MM.1S (cell line): ENCODE measurements at regions not wholly inside any gene's neighbourhood (a gene's known extent, or its start where the extent isn't known, plus 50 kb on each side); places are given as distances from the start of the nearest gene placed in this dataset.

ENCODE experiments used
- DNase-seq: peaks from one replicate; pipeline ENCODE4 v3.0.0-alpha.2; 2015
- H2AFZ ChIP-seq: fragments of 300-600 bp; sonication (generic); 2 replicates; pipeline ENCODE4 v1.6.0; 2016; ENCODE audit warnings: antibody characterized with exemption, low read length
- H3F3A ChIP-seq: fragments of 300-600 bp; sonication (generic); 2 replicates; pipeline ENCODE4 v1.6.1; 2016; ENCODE audit warnings: mild to moderate bottlenecking, antibody characterized with exemption, low read length, moderate library complexity, mixed read lengths; ENCODE audit not compliant: insufficient read depth
- H3K27ac ChIP-seq: fragments of 300-600 bp; sonication (generic); 2 replicates; pipeline ENCODE4 v1.5.1; 2016; ENCODE audit warnings: mild to moderate bottlenecking, low read length
- H3K27me3 ChIP-seq: fragments of 300-600 bp; sonication (generic); replicated peaks from 2 replicates; pipeline ENCODE4 v1.6.0; 2016; ENCODE audit warnings: low read length; ENCODE audit not compliant: insufficient read depth
- H3K36me3 ChIP-seq: fragments of 300-600 bp; sonication (generic); replicated peaks from 2 replicates; pipeline ENCODE4 v1.6.1; 2016; ENCODE audit warnings: mild to moderate bottlenecking, low read length, mixed read lengths; ENCODE audit not compliant: insufficient read depth
- H3K4me1 ChIP-seq: fragments of 300-600 bp; sonication (generic); 2 replicates; pipeline ENCODE4 v1.6.1; 2016; ENCODE audit warnings: low read length, mixed read lengths
- H3K4me2 ChIP-seq: fragments of 300-600 bp; sonication (generic); 2 replicates; pipeline ENCODE4 v1.6.0; 2016; ENCODE audit warnings: low read depth, low read length
- H3K4me3 ChIP-seq: fragments of 300-600 bp; sonication (generic); 2 replicates; pipeline ENCODE4 v1.5.1; 2016; ENCODE audit warnings: low read length, mixed read lengths
- H3K79me2 ChIP-seq: fragments of 300-600 bp; sonication (generic); 2 replicates; pipeline ENCODE4 v1.6.1; 2016; ENCODE audit warnings: mixed run types, low read length, mixed read lengths
- H3K9ac ChIP-seq: fragments of 300-600 bp; sonication (generic); 2 replicates; pipeline ENCODE4 v1.6.1; 2016; ENCODE audit warnings: low read length, mixed read lengths
- H3K9me2 ChIP-seq: fragments of 300-600 bp; sonication (generic); replicated peaks from 2 replicates; pipeline ENCODE4 v1.6.1; 2016; ENCODE audit warnings: mild to moderate bottlenecking, low read length, mixed read lengths; ENCODE audit not compliant: insufficient read depth
- H3K9me3 ChIP-seq: fragments of 300-600 bp; sonication (generic); replicated peaks from 2 replicates; pipeline ENCODE4 v1.6.1; 2016; ENCODE audit warnings: mild to moderate bottlenecking, low read length, mixed read lengths; ENCODE audit not compliant: insufficient read depth
- H4K20me1 ChIP-seq: fragments of 300-600 bp; sonication (generic); 2 replicates; pipeline ENCODE4 v1.6.1; 2016; ENCODE audit warnings: mild to moderate bottlenecking, low read length, moderate library complexity, mixed read lengths; ENCODE audit not compliant: insufficient read depth
- EZH2 ChIP-seq: fragments of 300-600 bp; sonication (generic); optimal IDR thresholded peaks from 2 replicates; pipeline ENCODE3; 2017; ENCODE audit warnings: low read depth, mild to moderate bottlenecking, antibody characterized with exemption, low read length, mixed read lengths
- EZH2phosphoT487 ChIP-seq: fragments of 300-600 bp; sonication (generic); IDR thresholded peaks from 2 replicates; pipeline ENCODE4 v1.6.1; 2018; ENCODE audit warnings: antibody characterized with exemption, low read length
- TF ChIP-seq, protein P1 (sequence below): fragments of 300-600 bp; sonication (generic); IDR thresholded peaks from 2 replicates; pipeline ENCODE4 v1.5.1; 2016; ENCODE audit warnings: antibody characterized with exemption, low read length, mixed read lengths

GRCh38 chr13:99893567-99893966, 78.0 kb downstream of the ZIC5 start:
- TF ChIP-seq, protein P1, sequence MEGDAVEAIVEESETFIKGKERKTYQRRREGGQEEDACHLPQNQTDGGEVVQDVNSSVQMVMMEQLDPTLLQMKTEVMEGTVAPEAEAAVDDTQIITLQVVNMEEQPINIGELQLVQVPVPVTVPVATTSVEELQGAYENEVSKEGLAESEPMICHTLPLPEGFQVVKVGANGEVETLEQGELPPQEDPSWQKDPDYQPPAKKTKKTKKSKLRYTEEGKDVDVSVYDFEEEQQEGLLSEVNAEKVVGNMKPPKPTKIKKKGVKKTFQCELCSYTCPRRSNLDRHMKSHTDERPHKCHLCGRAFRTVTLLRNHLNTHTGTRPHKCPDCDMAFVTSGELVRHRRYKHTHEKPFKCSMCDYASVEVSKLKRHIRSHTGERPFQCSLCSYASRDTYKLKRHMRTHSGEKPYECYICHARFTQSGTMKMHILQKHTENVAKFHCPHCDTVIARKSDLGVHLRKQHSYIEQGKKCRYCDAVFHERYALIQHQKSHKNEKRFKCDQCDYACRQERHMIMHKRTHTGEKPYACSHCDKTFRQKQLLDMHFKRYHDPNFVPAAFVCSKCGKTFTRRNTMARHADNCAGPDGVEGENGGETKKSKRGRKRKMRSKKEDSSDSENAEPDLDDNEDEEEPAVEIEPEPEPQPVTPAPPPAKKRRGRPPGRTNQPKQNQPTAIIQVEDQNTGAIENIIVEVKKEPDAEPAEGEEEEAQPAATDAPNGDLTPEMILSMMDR, result no peak
- TF ChIP-seq EZH2 (no peak), EZH2phosphoT487 (no peak)
- no peaks in the 10 kb centered on the region for H3F3A ChIP-seq

DNA sequence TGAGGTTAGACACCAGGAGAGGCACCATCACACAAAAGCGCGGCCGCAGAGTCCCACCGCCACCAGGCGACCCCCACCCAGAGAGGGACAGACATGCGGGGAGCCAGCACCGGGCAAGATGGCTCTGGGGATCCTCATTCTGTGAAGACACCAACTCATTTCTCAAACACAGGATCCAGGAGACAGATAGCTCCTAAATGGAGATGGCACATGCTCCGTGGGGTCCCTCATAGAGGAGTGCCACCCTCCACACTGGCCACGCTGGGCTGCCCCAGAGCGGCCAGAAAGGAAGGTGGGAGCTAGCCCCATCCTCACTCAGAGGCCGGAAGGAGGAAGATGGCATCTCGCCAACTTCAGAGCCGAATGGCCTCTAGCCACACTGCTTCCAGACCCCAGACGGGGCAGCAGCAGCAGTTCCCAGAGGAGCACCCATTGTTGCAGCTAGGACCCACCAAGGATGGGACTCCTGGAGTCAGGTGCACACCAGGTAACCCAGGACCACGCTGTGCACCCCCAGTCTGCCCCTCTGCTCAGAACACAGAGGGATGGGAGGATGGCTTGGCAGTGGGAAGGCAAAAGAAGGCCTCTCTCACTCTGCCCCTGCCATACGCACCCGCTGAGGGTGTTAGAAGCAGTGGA, 78.6 kb downstream of the ZIC5 start:
- no peak overlapping the region for H3K27ac ChIP-seq
- H3K9ac ChIP-seq, result no peak overlapping the region
- no peak for DNase-seq
- H4K20me1 ChIP-seq, result no peaks in the 10 kb centered on the region
- TF ChIP-seq, protein P1, result no peak
- TF ChIP-seq EZH2phosphoT487 (no peak), EZH2 (no peak)
- no peaks in the 10 kb centered on the region for H3K4me1 ChIP-seq
- H3K4me3 ChIP-seq, result no peak overlapping the region
- H2AFZ ChIP-seq, result no peak overlapping the region
- H3K79me2 ChIP-seq, result no peaks in the 10 kb centered on the region
- H3K9me2 ChIP-seq, result no peaks in the 10 kb centered on the region
- no peaks in the 10 kb centered on the region for H3K9me3 ChIP-seq
- no peaks in the 10 kb centered on the region for H3K36me3 ChIP-seq
- H3K4me2 ChIP-seq, result no peak overlapping the region
- H3K27me3 ChIP-seq, result no peaks in the 10 kb centered on the region
- no peaks in the 10 kb centered on the region for H3F3A ChIP-seq

More at GRCh38 chr13:99893567-99893966, 78.0 kb downstream of the ZIC5 start:
- Histone ChIP-seq H3K27me3 (no peaks in the 10 kb centered on the region), H3K79me2 (no peaks in the 10 kb centered on the region), H3K9me3 (no peaks in the 10 kb centered on the region), H3K9ac (no peak overlapping the region), H4K20me1 (no peaks in the 10 kb centered on the region), H3K27ac (no peak overlapping the region), H3K9me2 (no peaks in the 10 kb centered on the region), H3K4me2 (no peak overlapping the region), H3K4me1 (no peaks in the 10 kb centered on the region), H3K36me3 (no peaks in the 10 kb centered on the region), H3K4me3 (no peak overlapping the region), H2AFZ (no peak overlapping the region)
- DNase-seq, result no peak

DNA sequence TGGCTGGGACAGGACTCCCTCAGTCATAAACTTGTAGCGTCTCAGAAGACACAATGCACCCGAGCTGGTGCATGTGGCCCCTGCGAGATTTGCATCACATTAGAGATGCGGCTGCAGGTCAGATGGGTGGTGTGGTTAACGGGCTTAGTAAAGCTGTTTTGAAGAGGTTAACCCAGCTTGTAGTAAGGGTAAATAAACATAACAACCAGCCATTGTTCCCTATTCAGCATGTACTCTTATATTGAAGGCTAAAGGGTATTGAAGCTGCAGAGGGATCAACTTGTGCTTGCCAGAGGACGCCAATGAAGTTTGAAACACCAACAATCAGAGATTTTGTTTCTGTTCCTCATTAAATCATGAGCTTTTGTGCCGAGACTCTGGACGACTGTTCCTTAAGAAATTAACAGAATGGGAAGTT, 79.4 kb downstream of the ZIC5 start:
- H3K9me2 ChIP-seq, result no peaks in the 10 kb centered on the region
- DNase-seq, result no peak
- no peaks in the 10 kb centered on the region for H3K79me2 ChIP-seq
- H3K36me3 ChIP-seq, result no peaks in the 10 kb centered on the region
- H3K4me2 ChIP-seq, result no peak overlapping the region
- no peak overlapping the region for H3K4me3 ChIP-seq
- H3K27ac ChIP-seq, result no peak overlapping the region
- no peaks in the 10 kb centered on the region for H3F3A ChIP-seq
- H3K9ac ChIP-seq, result no peak overlapping the region
- no peaks in the 10 kb centered on the region for H4K20me1 ChIP-seq
- no peaks in the 10 kb centered on the region for H3K4me1 ChIP-seq
- H3K9me3 ChIP-seq, result no peaks in the 10 kb centered on the region
- no peaks in the 10 kb centered on the region for H3K27me3 ChIP-seq
- TF ChIP-seq EZH2phosphoT487 (no peak), EZH2 (no peak)
- TF ChIP-seq, protein P1, result no peak
- H2AFZ ChIP-seq, result no peak overlapping the region
